ENCODE measurements at regions not wholly inside any gene's neighbourhood (a gene's known extent, or its start where the extent isn't known, plus 50 kb on each side); places are given as distances from the start of the nearest gene placed in this dataset.

DNA sequence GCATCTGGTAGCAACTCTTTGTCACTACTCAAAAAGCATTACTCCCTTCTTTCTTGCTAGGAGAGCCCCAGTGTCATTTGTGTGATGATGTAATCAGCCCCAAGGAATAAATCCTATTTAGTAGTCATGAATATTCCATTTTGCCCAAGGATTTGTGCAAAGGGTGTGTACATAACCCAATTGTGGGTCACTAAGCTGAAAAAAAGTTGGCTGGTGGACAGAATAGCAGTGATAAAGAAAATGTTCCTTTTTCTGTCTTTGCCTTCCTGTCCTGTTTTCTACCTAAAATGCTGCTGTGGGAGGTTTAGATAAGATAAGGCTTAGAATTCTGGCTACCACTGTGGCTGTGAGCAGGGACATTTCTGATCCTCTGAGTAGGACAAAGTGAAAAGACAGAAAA lies 223.1 kb upstream of the ITGA1 start:
- no peaks in the 10 kb centered on the region for H3K36me3 ChIP-seq

GRCh38 chr5:52577546-52577945 lies 210.2 kb upstream of the ITGA1 start:
- H3K27me3 ChIP-seq: no peaks in the 10 kb centered on the region
- H3K9ac ChIP-seq (ENCODE audit: low read depth in 2 of 2, low read length in 2 of 2): no peak overlapping the region
- no peaks in the 10 kb centered on the region for H3K36me3 ChIP-seq
- intact Hi-C loops (cut with DNase I): no loop called here
- no peak overlapping the region for H3K27ac ChIP-seq
- no peaks in the 10 kb centered on the region for H3K4me1 ChIP-seq
- H3K4me3 ChIP-seq: no peak overlapping the region
- TF ChIP-seq, protein P1, sequence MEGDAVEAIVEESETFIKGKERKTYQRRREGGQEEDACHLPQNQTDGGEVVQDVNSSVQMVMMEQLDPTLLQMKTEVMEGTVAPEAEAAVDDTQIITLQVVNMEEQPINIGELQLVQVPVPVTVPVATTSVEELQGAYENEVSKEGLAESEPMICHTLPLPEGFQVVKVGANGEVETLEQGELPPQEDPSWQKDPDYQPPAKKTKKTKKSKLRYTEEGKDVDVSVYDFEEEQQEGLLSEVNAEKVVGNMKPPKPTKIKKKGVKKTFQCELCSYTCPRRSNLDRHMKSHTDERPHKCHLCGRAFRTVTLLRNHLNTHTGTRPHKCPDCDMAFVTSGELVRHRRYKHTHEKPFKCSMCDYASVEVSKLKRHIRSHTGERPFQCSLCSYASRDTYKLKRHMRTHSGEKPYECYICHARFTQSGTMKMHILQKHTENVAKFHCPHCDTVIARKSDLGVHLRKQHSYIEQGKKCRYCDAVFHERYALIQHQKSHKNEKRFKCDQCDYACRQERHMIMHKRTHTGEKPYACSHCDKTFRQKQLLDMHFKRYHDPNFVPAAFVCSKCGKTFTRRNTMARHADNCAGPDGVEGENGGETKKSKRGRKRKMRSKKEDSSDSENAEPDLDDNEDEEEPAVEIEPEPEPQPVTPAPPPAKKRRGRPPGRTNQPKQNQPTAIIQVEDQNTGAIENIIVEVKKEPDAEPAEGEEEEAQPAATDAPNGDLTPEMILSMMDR (IDR thresholded peaks at IDR 0.05): no peak
- no peaks in the 10 kb centered on the region for H3K9me3 ChIP-seq
- no peak for DNase-seq

More for the DNA sequence above, 223.1 kb upstream of the ITGA1 start:
- H3K4me3 ChIP-seq: no peak overlapping the region
- TF ChIP-seq, protein P1 (IDR thresholded peaks at IDR 0.05): no peak
- H3K9me3 ChIP-seq: no peaks in the 10 kb centered on the region
- H3K27me3 ChIP-seq: no peaks in the 10 kb centered on the region
- no peak for DNase-seq
- no peak overlapping the region for H3K9ac ChIP-seq (ENCODE audit: low read depth in 2 of 2, low read length in 2 of 2)
- intact Hi-C loops (cut with DNase I): no loop called here
- H3K4me1 ChIP-seq: no peaks in the 10 kb centered on the region
- no peak overlapping the region for H3K27ac ChIP-seq

DNA sequence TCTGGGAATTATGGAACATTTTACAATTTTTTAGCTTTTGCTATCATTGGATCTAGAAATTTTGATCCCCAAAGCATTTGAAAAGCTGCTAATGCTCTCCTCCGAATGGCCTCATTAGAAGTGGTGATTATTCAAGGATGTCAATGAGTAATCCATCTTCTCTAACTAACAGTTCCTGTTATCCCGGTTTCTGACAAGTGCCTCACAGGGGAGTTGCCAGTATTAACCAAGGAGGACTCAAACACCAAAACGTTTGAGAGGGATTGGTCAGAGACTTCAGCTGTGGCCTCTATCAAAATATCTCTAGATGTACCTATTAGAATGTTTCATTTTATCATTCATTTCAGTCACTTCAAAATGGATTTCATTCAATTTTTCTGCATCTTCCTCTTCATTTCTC lies 208.3 kb upstream of the ITGA1 start:
- Histone ChIP-seq H3K27ac (no peak overlapping the region), H3K4me1 (no peaks in the 10 kb centered on the region), H3K36me3 (no peaks in the 10 kb centered on the region), H3K27me3 (no peaks in the 10 kb centered on the region), H3K4me3 (no peak overlapping the region), H3K9me3 (no peaks in the 10 kb centered on the region), H3K9ac (ENCODE audit: low read depth in 2 of 2, low read length in 2 of 2) (no peak overlapping the region)
- TF ChIP-seq, protein P1 (IDR thresholded peaks at IDR 0.05): no peak
- intact Hi-C loops (cut with DNase I): no loop called here
- DNase-seq: no peak

GRCh38 chr5:52580921-52581320 lies 206.8 kb upstream of the ITGA1 start:
- Histone ChIP-seq H3K4me1 (no peaks in the 10 kb centered on the region), H3K27ac (no peak overlapping the region), H3K9ac (ENCODE audit: low read depth in 2 of 2, low read length in 2 of 2) (no peak overlapping the region), H3K36me3 (no peaks in the 10 kb centered on the region), H3K4me3 (no peak overlapping the region), H3K27me3 (no peaks in the 10 kb centered on the region), H3K9me3 (no peaks in the 10 kb centered on the region)
- TF ChIP-seq, protein P1 (IDR thresholded peaks at IDR 0.05): no peak
- no peak for DNase-seq
- intact Hi-C loops (cut with DNase I): no loop called here

GRCh38 chr5:52582313-52582712 lies 205.4 kb upstream of the ITGA1 start:
- DNase-seq: no peak
- Histone ChIP-seq H3K4me3 (no peak overlapping the region), H3K27ac (no peak overlapping the region), H3K36me3 (no peaks in the 10 kb centered on the region), H3K4me1 (no peaks in the 10 kb centered on the region), H3K9ac (ENCODE audit: low read depth in 2 of 2, low read length in 2 of 2) (no peak overlapping the region), H3K27me3 (no peaks in the 10 kb centered on the region), H3K9me3 (no peaks in the 10 kb centered on the region)
- TF ChIP-seq, protein P1 (IDR thresholded peaks at IDR 0.05): no peak
- intact Hi-C loops (cut with DNase I): no loop called here

DNA sequence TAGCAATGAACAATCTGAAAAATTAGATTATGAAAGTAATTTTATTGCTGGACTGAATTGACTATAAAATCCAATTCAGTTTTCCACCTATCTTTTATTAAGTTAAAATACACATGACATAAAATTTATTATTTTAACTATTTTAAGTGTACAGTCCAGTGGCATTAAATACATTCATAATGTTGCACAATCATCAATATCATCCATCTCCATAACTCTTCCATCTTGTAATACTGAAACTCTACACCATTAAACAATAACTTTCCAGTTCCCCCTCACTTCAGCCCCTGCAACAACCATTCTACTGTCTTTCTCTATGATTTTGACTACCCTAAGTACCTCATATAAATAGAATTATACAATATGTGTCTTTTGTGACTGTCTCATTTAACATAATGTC lies 200.6 kb upstream of the ITGA1 start:
- TF ChIP-seq, protein P1 (IDR thresholded peaks at IDR 0.05): no peak
- no peak overlapping the region for H3K9ac ChIP-seq (ENCODE audit: low read depth in 2 of 2, low read length in 2 of 2)
- DNase-seq: no peak
- H3K4me1 ChIP-seq: no peaks in the 10 kb centered on the region
- no peak overlapping the region for H3K4me3 ChIP-seq
- H3K36me3 ChIP-seq: no peaks in the 10 kb centered on the region
- H3K27ac ChIP-seq: no peak overlapping the region
- intact Hi-C loops (cut with DNase I): no loop called here
- H3K27me3 ChIP-seq: no peaks in the 10 kb centered on the region
- H3K9me3 ChIP-seq: no peaks in the 10 kb centered on the region

All from colonic mucosa (tissue), 4 donors.